ENCODE measurements at regions not wholly inside any gene's neighbourhood (a gene's known extent, or its start where the extent isn't known, plus 50 kb on each side); places are given as distances from the start of the nearest gene placed in this dataset.

DNA sequence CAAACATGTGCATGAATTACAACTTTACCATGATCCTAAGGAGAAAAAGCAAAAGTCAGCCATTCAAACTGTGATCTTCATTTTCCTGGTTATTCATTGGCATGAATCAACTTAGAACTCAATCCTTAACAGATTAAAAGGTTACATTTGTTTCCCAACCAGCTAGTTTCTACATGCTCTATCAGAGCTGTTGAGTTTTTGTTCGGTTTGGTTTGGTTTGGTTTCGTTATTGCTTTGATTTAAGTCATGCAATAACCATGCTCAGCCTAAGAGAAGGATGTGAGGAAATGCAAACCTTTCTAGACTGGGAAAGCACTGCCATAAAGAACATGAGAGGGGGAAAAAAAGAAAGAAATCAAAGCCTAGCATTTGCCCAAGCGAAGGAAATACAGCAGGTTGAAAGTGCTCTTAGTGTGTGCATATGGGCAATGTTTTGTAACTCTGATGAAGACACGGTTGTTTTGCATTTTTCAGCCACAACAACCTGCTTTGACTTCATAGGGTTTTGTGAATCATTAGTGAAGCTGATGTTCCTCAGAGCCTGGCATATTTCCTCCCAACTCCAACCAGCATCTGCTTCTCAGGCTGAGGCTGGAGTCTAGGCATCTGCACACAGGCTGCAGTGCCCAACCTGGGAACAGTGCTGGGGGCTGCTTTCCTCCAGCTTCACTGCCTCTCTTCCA is 234.3 kb downstream of the ZNF674 start:
- TF ChIP-seq, protein P1, sequence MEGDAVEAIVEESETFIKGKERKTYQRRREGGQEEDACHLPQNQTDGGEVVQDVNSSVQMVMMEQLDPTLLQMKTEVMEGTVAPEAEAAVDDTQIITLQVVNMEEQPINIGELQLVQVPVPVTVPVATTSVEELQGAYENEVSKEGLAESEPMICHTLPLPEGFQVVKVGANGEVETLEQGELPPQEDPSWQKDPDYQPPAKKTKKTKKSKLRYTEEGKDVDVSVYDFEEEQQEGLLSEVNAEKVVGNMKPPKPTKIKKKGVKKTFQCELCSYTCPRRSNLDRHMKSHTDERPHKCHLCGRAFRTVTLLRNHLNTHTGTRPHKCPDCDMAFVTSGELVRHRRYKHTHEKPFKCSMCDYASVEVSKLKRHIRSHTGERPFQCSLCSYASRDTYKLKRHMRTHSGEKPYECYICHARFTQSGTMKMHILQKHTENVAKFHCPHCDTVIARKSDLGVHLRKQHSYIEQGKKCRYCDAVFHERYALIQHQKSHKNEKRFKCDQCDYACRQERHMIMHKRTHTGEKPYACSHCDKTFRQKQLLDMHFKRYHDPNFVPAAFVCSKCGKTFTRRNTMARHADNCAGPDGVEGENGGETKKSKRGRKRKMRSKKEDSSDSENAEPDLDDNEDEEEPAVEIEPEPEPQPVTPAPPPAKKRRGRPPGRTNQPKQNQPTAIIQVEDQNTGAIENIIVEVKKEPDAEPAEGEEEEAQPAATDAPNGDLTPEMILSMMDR (IDR thresholded peaks at IDR 0.05; ENCODE audit: insufficient read depth, low read depth, low read length, missing control alignments) = no peak
- no peak overlapping the region for H3K4me3 ChIP-seq (ENCODE audit: low read depth, low read length)
- peak; percentile 9 for DNase-seq (ENCODE audit: low read depth)

DNA sequence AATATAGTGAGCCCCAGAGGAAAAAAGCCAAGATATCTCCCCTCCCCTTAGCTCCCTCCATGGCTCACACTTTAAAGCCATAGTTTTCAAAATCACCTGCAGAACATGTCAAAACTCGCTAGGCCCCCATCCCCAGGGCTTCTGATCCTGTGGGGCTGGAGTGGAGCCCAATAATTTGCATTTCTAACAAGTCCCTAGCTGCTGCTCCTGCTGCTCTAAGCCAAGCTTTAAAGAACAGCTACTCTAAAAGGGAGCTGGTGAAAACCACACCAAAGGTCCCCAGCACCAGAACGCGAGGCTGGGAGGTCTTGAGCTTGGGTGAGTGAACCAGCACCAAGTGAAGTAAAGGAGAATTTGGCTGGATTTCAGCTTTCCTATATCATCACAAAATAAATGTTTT is 237.1 kb downstream of the ZNF674 start:
- TF ChIP-seq, protein P1 (IDR thresholded peaks at IDR 0.05; ENCODE audit: insufficient read depth, low read depth, low read length, missing control alignments) = no peak
- H3K4me3 ChIP-seq (ENCODE audit: low read depth, low read length) = no peak overlapping the region
- no peak for DNase-seq (ENCODE audit: low read depth)

DNA sequence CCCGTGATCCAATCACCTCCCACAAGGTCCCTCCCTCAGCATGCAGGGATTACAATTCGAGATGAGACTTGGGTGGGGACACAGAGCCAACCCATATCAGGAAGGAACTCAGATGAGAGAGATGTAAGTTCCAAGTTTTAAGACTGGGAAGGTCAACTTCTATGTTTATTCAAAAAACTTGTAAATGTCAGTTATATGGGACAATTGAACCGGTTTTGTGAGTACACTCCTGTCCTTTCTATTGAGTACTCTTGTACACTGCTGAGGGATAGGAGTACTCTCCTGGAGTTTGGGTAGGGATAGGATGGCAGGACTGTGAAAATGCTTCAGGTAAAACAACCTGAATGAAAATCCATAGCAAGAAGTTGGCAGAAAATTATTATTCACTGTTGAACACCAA is 239.1 kb downstream of the ZNF674 start:
- TF ChIP-seq, protein P1 (IDR thresholded peaks at IDR 0.05; ENCODE audit: insufficient read depth, low read depth, low read length, missing control alignments) = no peak
- no peak overlapping the region for H3K4me3 ChIP-seq (ENCODE audit: low read depth, low read length)

DNA sequence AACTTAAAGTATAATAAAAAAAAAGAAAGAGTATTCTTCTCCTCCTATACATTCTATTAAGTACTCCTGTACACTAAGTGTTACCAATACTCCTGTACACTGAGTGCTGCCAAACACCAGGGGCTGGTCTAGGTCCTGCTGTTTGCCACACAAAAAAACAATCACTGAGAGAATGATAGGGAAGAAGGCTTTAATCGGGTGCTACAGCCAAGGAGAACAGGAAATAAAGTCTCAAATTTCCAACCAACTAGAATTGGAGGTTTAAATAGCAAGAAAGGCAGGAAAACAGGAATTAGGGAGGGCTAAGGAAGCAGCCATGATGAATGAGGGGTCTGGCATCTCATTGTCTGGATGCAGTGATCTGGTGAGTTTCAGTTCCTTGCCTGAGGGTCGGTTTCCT is 239.8 kb downstream of the ZNF674 start:
- TF ChIP-seq, protein P1 (IDR thresholded peaks at IDR 0.05; ENCODE audit: insufficient read depth, low read depth, low read length, missing control alignments) = no peak
- no peak for DNase-seq (ENCODE audit: low read depth)
- no peak overlapping the region for H3K4me3 ChIP-seq (ENCODE audit: low read depth, low read length)

More for the DNA sequence above, 239.1 kb downstream of the ZNF674 start:
- DNase-seq (ENCODE audit: low read depth) = no peak

DNA sequence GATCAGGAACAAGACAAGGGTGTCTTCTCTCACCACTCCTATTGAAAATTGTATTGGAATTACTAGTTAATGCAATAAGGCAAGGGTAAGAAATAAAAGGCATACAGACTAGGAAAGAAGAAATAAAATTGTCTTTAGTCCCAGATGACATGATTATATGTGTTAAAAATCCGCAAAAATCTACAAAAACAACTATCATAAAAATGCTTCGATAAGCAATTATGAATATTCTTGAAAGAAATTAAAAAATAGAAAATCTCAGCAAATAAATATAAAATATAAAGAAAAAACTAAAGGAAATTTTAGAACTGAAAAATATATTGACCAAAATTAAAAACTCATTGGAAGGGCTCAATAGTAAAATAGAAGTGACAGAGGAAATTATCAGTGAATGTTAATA is 243.3 kb downstream of the ZNF674 start:
- H3K4me3 ChIP-seq (ENCODE audit: low read depth, low read length) = no peak overlapping the region
- DNase-seq (ENCODE audit: low read depth) = no peak
- TF ChIP-seq, protein P1 (IDR thresholded peaks at IDR 0.05; ENCODE audit: insufficient read depth, low read depth, low read length, missing control alignments) = no peak

DNA sequence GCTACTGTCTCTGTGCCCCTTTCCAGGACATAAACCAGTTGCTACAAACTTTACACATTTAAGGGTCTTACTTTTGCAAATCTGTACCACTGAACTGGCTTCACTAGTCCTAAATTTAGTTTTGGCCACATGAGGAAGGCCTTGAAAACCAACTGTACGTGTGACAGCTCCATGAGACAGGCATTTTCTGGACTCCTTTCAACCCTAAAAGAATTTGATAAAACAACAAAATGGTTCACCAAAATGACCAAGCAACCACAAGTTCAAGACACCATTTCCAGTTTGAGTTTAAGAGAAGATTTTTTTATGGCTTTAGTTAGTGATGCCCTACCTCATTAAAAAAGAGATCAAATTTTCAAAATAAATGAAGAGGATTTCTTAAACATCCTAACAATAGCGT is 246.4 kb downstream of the ZNF674 start:
- TF ChIP-seq, protein P1 (IDR thresholded peaks at IDR 0.05; ENCODE audit: insufficient read depth, low read depth, low read length, missing control alignments) = no peak
- DNase-seq (ENCODE audit: low read depth) = no peak
- no peak overlapping the region for H3K4me3 ChIP-seq (ENCODE audit: low read depth, low read length)

DNA sequence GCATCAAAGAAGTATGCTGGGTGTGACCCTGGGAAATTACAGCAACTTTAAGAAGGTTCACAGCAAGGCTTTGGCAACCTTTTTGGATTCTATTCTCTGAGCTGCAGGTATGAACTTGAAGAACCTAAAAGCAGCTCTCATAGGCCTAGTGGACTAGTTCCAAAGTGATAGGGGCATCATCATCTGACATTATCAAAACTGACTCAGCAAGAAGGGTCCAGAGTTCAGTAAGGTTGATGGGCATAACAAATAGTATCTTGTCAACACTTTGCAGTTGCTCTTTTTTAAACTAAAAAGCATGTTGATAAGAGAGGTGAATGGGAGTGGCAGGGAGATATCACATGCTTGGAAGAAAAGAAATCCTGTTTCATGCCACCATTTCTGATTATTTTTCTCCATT is 249.3 kb downstream of the ZNF674 start:
- no peak for DNase-seq (ENCODE audit: low read depth)
- TF ChIP-seq, protein P1 (IDR thresholded peaks at IDR 0.05; ENCODE audit: insufficient read depth, low read depth, low read length, missing control alignments) = no peak
- no peak overlapping the region for H3K4me3 ChIP-seq (ENCODE audit: low read depth, low read length)
